A172 (cell line): ENCODE measurements at regions not wholly inside any gene's neighbourhood (a gene's known extent, or its start where the extent isn't known, plus 50 kb on each side); places are given as distances from the start of the nearest gene placed in this dataset.
"Not testable (repeated sequence)": the region's sequence is repeated elsewhere in the genome, so short reads cannot be mapped to it uniquely, and the experiment has no call there.

Source experiments
- DNase-seq: peaks from one replicate; pipeline ENCODE4 v3.0.0-alpha.2; 2015; ENCODE audit warnings: low spot score

GRCh38 chr12:115811045-115811444 lies 466.4 kb downstream of the MED13L start:
- no peak for DNase-seq

- DNase-seq, result no peak
These were observed 467.2 kb downstream of the MED13L start for GRCh38 chr12:115810122-115810901.

- no peak for DNase-seq
These were observed 471.5 kb downstream of the MED13L start for GRCh38 chr12:115806000-115806399.

GRCh38 chr12:115802767-115803166 lies 474.7 kb downstream of the MED13L start:
- DNase-seq, result no peak

GRCh38 chr12:115801871-115802270 lies 475.6 kb downstream of the MED13L start:
- no peak for DNase-seq

- no peak for DNase-seq
These were observed 477.9 kb downstream of the MED13L start for GRCh38 chr12:115799610-115800009.

- DNase-seq, result no peak
These were observed 479.1 kb downstream of the MED13L start for GRCh38 chr12:115798309-115798917.

- no peak for DNase-seq
These were observed 482.8 kb downstream of the MED13L start for GRCh38 chr12:115794659-115795081.

GRCh38 chr12:115791331-115791730 lies 486.2 kb downstream of the MED13L start:
- DNase-seq, result no peak

GRCh38 chr12:115790526-115790925 lies 487.0 kb downstream of the MED13L start:
- no peak for DNase-seq

GRCh38 chr12:115786490-115786889 lies 491.0 kb downstream of the MED13L start:
- DNase-seq, result not testable (repeated sequence)

- DNase-seq, result no peak
These were observed 491.9 kb downstream of the MED13L start for GRCh38 chr12:115785548-115785947.

- no peak for DNase-seq
These were observed 501.1 kb downstream of the MED13L start for GRCh38 chr12:115776399-115776798.

- DNase-seq, result no peak
These were observed 503.2 kb downstream of the MED13L start for GRCh38 chr12:115774148-115774895.

GRCh38 chr12:115771601-115772000 lies 505.9 kb downstream of the MED13L start:
- DNase-seq, result no peak

- DNase-seq, result no peak
These were observed 506.4 kb downstream of the MED13L start for GRCh38 chr12:115771065-115771464.

- DNase-seq, result no peak
These were observed 506.9 kb downstream of the MED13L start for GRCh38 chr12:115770643-115771042.

- no peak for DNase-seq
These were observed 509.6 kb downstream of the MED13L start for GRCh38 chr12:115767916-115768315.

GRCh38 chr12:115763982-115764621 lies 513.4 kb downstream of the MED13L start:
- DNase-seq, result no peak

- DNase-seq, result no peak
These were observed 514.1 kb downstream of the MED13L start for GRCh38 chr12:115763376-115763775.

- DNase-seq, result no peak
These were observed 514.6 kb downstream of the MED13L start for GRCh38 chr12:115762936-115763335.

GRCh38 chr12:115761784-115762183 lies 515.7 kb downstream of the MED13L start:
- DNase-seq, result no peak
